ENCODE measurements at regions not wholly inside any gene's neighbourhood (a gene's known extent, or its start where the extent isn't known, plus 50 kb on each side); places are given as distances from the start of the nearest gene placed in this dataset.
"Not testable (repeated sequence)": the region's sequence is repeated elsewhere in the genome, so short reads cannot be mapped to it uniquely, and the experiment has no call there.

DNA sequence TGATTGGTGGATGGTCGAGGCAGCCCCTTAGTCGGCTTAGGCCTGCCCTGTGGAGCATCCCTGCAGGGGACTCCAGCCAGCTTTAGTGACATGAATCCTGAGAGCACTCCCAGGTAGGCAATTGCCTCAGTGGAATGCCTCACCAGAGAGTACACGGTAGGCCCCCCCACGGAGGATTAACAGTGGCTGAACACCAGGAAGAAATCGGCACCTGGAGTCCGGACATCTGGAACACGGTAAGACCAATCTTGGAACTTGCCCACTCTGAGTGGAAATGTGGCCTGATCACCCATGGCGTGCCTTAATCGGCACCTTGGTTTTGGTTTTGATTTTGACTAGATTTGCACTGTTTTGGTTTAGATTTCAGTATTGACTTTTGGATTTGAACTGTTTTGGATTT is 326.2 kb upstream of the NCKAP5 start:
- no peaks in the 10 kb centered on the region for H3K79me2 ChIP-seq (ENCODE audit: insufficient read depth, low read length)
- H3K27me3 ChIP-seq (ENCODE audit: insufficient read depth, low read length): no peaks in the 10 kb centered on the region
- Mint-ChIP-seq H3K27me3 (ENCODE audit: low read depth) (peaks cover 11% of the 10 kb centered on the region), H3K9me3 (peaks cover 17 to 23% of the 10 kb centered on the region in 2 experiments), H3K36me3 (ENCODE audit: insufficient read depth in 1 of 3, low read depth in 3 of 3) (peaks cover 2 to 15% (median 9%) of the 10 kb centered on the region in 3 experiments; a peak in 6 of 7 replicates), H3K4me1 (peaks cover 2 to 3% of the 10 kb centered on the region in 2 experiments), H3K4me3 (no peak overlapping the region), H3K27ac (no peak overlapping the region)
- H3K9me3 ChIP-seq (ENCODE audit: control insufficient read depth, low read depth, low read length): no peaks in the 10 kb centered on the region
- H3K14ac ChIP-seq (ENCODE audit: insufficient read depth, low read length): no peak overlapping the region
- TF ChIP-seq, protein P1, sequence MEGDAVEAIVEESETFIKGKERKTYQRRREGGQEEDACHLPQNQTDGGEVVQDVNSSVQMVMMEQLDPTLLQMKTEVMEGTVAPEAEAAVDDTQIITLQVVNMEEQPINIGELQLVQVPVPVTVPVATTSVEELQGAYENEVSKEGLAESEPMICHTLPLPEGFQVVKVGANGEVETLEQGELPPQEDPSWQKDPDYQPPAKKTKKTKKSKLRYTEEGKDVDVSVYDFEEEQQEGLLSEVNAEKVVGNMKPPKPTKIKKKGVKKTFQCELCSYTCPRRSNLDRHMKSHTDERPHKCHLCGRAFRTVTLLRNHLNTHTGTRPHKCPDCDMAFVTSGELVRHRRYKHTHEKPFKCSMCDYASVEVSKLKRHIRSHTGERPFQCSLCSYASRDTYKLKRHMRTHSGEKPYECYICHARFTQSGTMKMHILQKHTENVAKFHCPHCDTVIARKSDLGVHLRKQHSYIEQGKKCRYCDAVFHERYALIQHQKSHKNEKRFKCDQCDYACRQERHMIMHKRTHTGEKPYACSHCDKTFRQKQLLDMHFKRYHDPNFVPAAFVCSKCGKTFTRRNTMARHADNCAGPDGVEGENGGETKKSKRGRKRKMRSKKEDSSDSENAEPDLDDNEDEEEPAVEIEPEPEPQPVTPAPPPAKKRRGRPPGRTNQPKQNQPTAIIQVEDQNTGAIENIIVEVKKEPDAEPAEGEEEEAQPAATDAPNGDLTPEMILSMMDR (conservative IDR thresholded peaks at IDR 0.05): no peak
- no peak overlapping the region for H2BK120ac ChIP-seq (ENCODE audit: low read depth, low read length, poor library complexity, severe bottlenecking)
- H4K8ac ChIP-seq (replicated peaks; ENCODE audit: insufficient read length, low read depth, low read length): no peak overlapping the region
- H3T11ph ChIP-seq (ENCODE audit: low read length): no peak overlapping the region
- H2BK20ac ChIP-seq (ENCODE audit: low read depth, low read length, poor library complexity, severe bottlenecking): no peak overlapping the region
- H2BK12ac ChIP-seq (ENCODE audit: insufficient read length, low read depth, low read length): no peak overlapping the region
- H3K23me2 ChIP-seq (ENCODE audit: insufficient read length, low read depth, low read length, poor library complexity, severe bottlenecking): no peaks in the 10 kb centered on the region
- H3K18ac ChIP-seq (ENCODE audit: insufficient read length, low read depth, low read length): no peak overlapping the region
- no CpG with 5 or more reads among the region's 9 CpGs for WGBS (ENCODE audit: extremely low coverage, insufficient read length, low lambda C conversion rate)
- H4K91ac ChIP-seq (ENCODE audit: insufficient read length, low read depth, low read length): no peak overlapping the region
- no peak overlapping the region for H3K27ac ChIP-seq (ENCODE audit: insufficient read length, low read depth, low read length)
- no peak overlapping the region for H2BK5ac ChIP-seq (ENCODE audit: insufficient read length, low read length)
- H4K5ac ChIP-seq (ENCODE audit: insufficient read length, low read depth, low read length): no peak overlapping the region
- no peak overlapping the region for H2AFZ ChIP-seq (ENCODE audit: low read length)
- H3K4me1 ChIP-seq (ENCODE audit: insufficient read depth, low read length): no peaks in the 10 kb centered on the region
- no peak overlapping the region for H2AK5ac ChIP-seq (ENCODE audit: insufficient read length, low read length)
- H2BK15ac ChIP-seq (ENCODE audit: low read depth, low read length): no peak overlapping the region
- no peak overlapping the region for H3K9ac ChIP-seq (ENCODE audit: extremely low read depth, insufficient read length, low read length)
- no peak for DNase-seq
- no peak overlapping the region for H3K4me2 ChIP-seq (ENCODE audit: insufficient read depth, insufficient read length, low read length)
- H3K23ac ChIP-seq (ENCODE audit: insufficient read length, low read depth, low read length): no peak overlapping the region
- H3K79me1 ChIP-seq (ENCODE audit: insufficient read depth, low read depth, low read length, poor library complexity, severe bottlenecking): no peaks in the 10 kb centered on the region
- H3K56ac ChIP-seq (ENCODE audit: insufficient read length, low read depth, low read length): no peak overlapping the region
- H3K4ac ChIP-seq (ENCODE audit: low read depth, low read length): no peak overlapping the region
- H4K20me1 ChIP-seq (ENCODE audit: control insufficient read depth, insufficient read depth, insufficient read length): no peaks in the 10 kb centered on the region

DNA sequence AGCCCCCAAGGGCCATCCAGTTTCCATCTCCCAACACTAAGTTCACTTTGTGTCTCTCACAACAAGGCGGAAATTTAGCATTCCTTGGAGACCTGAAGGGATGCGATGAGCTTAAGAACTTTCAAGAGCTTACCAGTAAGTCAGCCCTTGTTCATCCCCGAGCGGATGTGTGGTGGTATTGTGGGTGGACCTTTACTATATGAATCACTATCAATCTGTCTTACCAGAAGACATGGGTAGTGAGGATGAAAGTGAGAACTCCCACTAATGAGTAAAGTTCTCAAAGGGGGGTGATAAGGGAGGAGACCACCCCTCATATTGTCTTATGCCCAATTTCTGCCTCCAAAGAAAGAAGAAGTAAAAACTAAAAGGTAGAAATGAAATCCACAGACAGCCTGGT is 329.6 kb upstream of the NCKAP5 start:
- H3K79me2 ChIP-seq (ENCODE audit: insufficient read depth, low read length); H3K4me2 ChIP-seq (ENCODE audit: insufficient read depth, insufficient read length, low read length); H3K23me2 ChIP-seq (ENCODE audit: insufficient read length, low read depth, low read length, poor library complexity, severe bottlenecking); H4K8ac ChIP-seq (replicated peaks; ENCODE audit: insufficient read length, low read depth, low read length); H3K23ac ChIP-seq (ENCODE audit: insufficient read length, low read depth, low read length); H4K20me1 ChIP-seq (ENCODE audit: control insufficient read depth, insufficient read depth, insufficient read length); H2BK20ac ChIP-seq (ENCODE audit: low read depth, low read length, poor library complexity, severe bottlenecking); H4K91ac ChIP-seq (ENCODE audit: insufficient read length, low read depth, low read length); H3T11ph ChIP-seq (ENCODE audit: low read length); H2BK12ac ChIP-seq (ENCODE audit: insufficient read length, low read depth, low read length); H2BK5ac ChIP-seq (ENCODE audit: insufficient read length, low read length); H2AK5ac ChIP-seq (ENCODE audit: insufficient read length, low read length); H3K27ac Mint-ChIP-seq; H4K5ac ChIP-seq (ENCODE audit: insufficient read length, low read depth, low read length); H3K27me3 ChIP-seq (ENCODE audit: insufficient read depth, low read length); H3K4me1 Mint-ChIP-seq; H3K4ac ChIP-seq (ENCODE audit: low read depth, low read length); DNase-seq; H2AFZ ChIP-seq (ENCODE audit: low read length); H2BK120ac ChIP-seq (ENCODE audit: low read depth, low read length, poor library complexity, severe bottlenecking); H3K18ac ChIP-seq (ENCODE audit: insufficient read length, low read depth, low read length); H3K9me3 ChIP-seq (ENCODE audit: control insufficient read depth, low read depth, low read length); H3K27ac ChIP-seq (ENCODE audit: insufficient read length, low read depth, low read length); H3K4me1 ChIP-seq (ENCODE audit: insufficient read depth, low read length); H3K4me3 Mint-ChIP-seq; H3K9ac ChIP-seq (ENCODE audit: extremely low read depth, insufficient read length, low read length); H2BK15ac ChIP-seq (ENCODE audit: low read depth, low read length); H3K56ac ChIP-seq (ENCODE audit: insufficient read length, low read depth, low read length); H3K14ac ChIP-seq (ENCODE audit: insufficient read depth, low read length); H3K79me1 ChIP-seq (ENCODE audit: insufficient read depth, low read depth, low read length, poor library complexity, severe bottlenecking): not testable (repeated sequence)
- H3K9me3 Mint-ChIP-seq: peaks cover 17 to 23% of the 10 kb centered on the region in 2 experiments
- H3K36me3 Mint-ChIP-seq (ENCODE audit: insufficient read depth in 1 of 3, low read depth in 3 of 3): peaks cover 2 to 15% (median 9%) of the 10 kb centered on the region in 3 experiments; a peak in 6 of 7 replicates
- peaks cover 11% of the 10 kb centered on the region for H3K27me3 Mint-ChIP-seq (ENCODE audit: low read depth)
- no CpG with 5 or more reads among the region's 4 CpGs for WGBS (ENCODE audit: extremely low coverage, insufficient read length, low lambda C conversion rate)
